GM12891 (cell line): ENCODE measurements at regions not wholly inside any gene's neighbourhood (a gene's known extent, or its start where the extent isn't known, plus 50 kb on each side); places are given as distances from the start of the nearest gene placed in this dataset.

Experiments used
- PAX5 ChIP-seq: IDR thresholded peaks from 2 replicates; pipeline ENCODE4 v1.6.1; 2011; ENCODE audit warnings: low read length, moderate library complexity, mild to moderate bottlenecking; ENCODE audit not compliant: insufficient read depth, severe bottlenecking
- POLR2A ChIP-seq: IDR thresholded peaks from 2 replicates; pipeline ENCODE4 v1.6.1; 2011; ENCODE audit warnings: low read depth, low read length, control low read depth
- POLR2AphosphoS5 ChIP-seq: IDR thresholded peaks from 2 replicates; pipeline ENCODE4 v1.6.1; 2011; ENCODE audit warnings: low read depth, low read length, control low read depth
- POU2F2 ChIP-seq: IDR thresholded peaks from 2 replicates; pipeline ENCODE4 v1.6.1; 2011; ENCODE audit warnings: low read depth, mild to moderate bottlenecking, control low read depth, low read length, moderate library complexity
- SPI1 ChIP-seq: IDR thresholded peaks from 2 replicates; pipeline ENCODE4 v1.6.1; 2011; ENCODE audit warnings: low read depth, low read length, control low read depth
- TAF1 ChIP-seq: IDR thresholded peaks from 2 replicates; pipeline ENCODE4 v1.6.1; 2011; ENCODE audit warnings: low read depth, low read length, control low read depth

DNA sequence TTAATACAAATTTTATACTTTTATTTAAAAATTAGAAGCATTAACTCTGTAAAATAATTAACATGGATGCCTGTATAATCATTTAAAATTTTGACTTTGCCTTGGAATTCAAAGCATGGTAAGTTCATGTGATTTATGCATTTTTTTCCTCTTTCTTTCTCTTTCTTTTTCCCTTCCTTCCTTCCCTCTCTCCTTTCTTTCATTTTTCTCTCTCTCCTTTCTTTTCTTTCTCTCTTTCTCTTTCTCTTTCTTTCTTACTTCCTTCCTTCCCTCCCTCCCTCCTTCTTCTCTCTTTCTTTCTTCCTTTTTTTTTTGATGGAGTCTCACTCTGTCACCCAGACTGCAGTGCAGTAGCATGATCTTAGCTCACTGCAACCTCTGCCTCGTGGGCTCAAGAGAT lies 53.8 kb upstream of the P3H2 start:
- TF ChIP-seq POLR2A (no peak), SPI1 (no peak), TAF1 (no peak), POLR2AphosphoS5 (no peak), PAX5 (no peak), POU2F2 (no peak)
